ENCODE measurements at regions not wholly inside any gene's neighbourhood (a gene's known extent, or its start where the extent isn't known, plus 50 kb on each side); places are given as distances from the start of the nearest gene placed in this dataset.

DNA sequence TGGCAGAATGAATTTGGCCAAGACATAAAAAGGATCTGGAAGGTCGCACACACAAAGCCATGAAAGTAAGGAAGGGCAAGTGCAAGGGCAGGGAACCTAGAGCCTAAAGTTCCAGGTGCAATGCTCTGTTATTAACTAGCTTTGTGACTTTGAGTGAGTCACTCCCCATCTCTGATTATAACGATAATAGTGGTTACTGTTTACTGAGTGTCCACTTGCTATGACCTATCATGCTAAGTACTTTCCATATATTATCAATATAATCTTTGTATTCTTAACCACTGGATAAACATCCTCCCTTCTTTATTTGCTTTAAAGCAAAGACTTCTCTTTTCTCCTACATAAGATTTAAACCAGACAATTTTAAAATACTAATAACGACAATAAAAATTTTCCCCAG is 504.6 kb upstream of the BRINP1 start:
- no peak for TF ChIP-seq GABPA (IDR thresholded peaks at IDR 0.05 in 1 of 2, conservative IDR thresholded peaks at IDR 0.05 in 1 of 2)
- TF ChIP-seq, protein P1, sequence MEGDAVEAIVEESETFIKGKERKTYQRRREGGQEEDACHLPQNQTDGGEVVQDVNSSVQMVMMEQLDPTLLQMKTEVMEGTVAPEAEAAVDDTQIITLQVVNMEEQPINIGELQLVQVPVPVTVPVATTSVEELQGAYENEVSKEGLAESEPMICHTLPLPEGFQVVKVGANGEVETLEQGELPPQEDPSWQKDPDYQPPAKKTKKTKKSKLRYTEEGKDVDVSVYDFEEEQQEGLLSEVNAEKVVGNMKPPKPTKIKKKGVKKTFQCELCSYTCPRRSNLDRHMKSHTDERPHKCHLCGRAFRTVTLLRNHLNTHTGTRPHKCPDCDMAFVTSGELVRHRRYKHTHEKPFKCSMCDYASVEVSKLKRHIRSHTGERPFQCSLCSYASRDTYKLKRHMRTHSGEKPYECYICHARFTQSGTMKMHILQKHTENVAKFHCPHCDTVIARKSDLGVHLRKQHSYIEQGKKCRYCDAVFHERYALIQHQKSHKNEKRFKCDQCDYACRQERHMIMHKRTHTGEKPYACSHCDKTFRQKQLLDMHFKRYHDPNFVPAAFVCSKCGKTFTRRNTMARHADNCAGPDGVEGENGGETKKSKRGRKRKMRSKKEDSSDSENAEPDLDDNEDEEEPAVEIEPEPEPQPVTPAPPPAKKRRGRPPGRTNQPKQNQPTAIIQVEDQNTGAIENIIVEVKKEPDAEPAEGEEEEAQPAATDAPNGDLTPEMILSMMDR (IDR thresholded peaks at IDR 0.05; ENCODE audit: low read depth, low read length, missing input control) = no peak
- TF ChIP-seq, protein P2, sequence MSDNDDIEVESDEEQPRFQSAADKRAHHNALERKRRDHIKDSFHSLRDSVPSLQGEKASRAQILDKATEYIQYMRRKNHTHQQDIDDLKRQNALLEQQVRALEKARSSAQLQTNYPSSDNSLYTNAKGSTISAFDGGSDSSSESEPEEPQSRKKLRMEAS (IDR thresholded peaks at IDR 0.05) = no peak
- no peak for TF ChIP-seq SP1 (IDR thresholded peaks at IDR 0.05)
- no peak for TF ChIP-seq JUND (IDR thresholded peaks at IDR 0.05)

All from liver (tissue), 3 donors.